WTC11 (cell line): ENCODE measurements at regions not wholly inside any gene's neighbourhood (a gene's known extent, or its start where the extent isn't known, plus 50 kb on each side); places are given as distances from the start of the nearest gene placed in this dataset.

ENCODE experiments used
- ATAC-seq: fragments of 200-7000 bp; cut with Tn5 transposase; 2 replicates; pipeline ENCODE4 v1.10.0; 2021; ENCODE audit warnings: mild to moderate bottlenecking, moderate library complexity
- CTCF ChIA-PET: fragments of 300-600 bp; sonication (Branson Sonifier 250); formaldehyde crosslinking; loops from one replicate; lab custom pipeline; 2021; ENCODE audit warnings: antibody characterized with exemption; lab: Charles Lee
- POLR2A ChIA-PET: fragments of 350-600 bp; sonication (Branson Sonifier 250); formaldehyde crosslinking; loops from one replicate; lab custom pipeline; 2021; ENCODE audit warnings: antibody characterized with exemption; lab: Charles Lee
- DNase-seq: peaks from one replicate; pipeline ENCODE4 v3.0.0; 2021; ENCODE audit warnings: low spot score
- H3K27ac Mint-ChIP-seq: 2 replicates; pipeline ENCODE4 v1.8.0; 2021; ENCODE audit warnings: mixed read lengths
- H3K27me3 Mint-ChIP-seq: 2 replicates; pipeline ENCODE4 v1.8.0; 2021; ENCODE audit warnings: low read depth, mild to moderate bottlenecking, moderate library complexity, mixed read lengths
- H3K36me3 Mint-ChIP-seq: 2 replicates; pipeline ENCODE4 v1.8.0; 2021; ENCODE audit warnings: mixed read lengths
- H3K4me1 Mint-ChIP-seq: 2 replicates; pipeline ENCODE4 v1.8.0; 2022; ENCODE audit warnings: mixed read lengths
- H3K4me3 Mint-ChIP-seq: 2 replicates; pipeline ENCODE4 v1.8.0; 2021; ENCODE audit warnings: mild to moderate bottlenecking, moderate library complexity, mixed read lengths
- H3K9me3 Mint-ChIP-seq: 2 replicates; pipeline ENCODE4 v1.8.0; 2021; ENCODE audit warnings: mixed read lengths
- ESRRA ChIP-seq: sonication (generic); formaldehyde crosslinking; IDR thresholded peaks from 2 replicates; pipeline ENCODE4 v1.8.1; 2022; ENCODE audit warnings: mild to moderate bottlenecking, missing genetic modification reagents, borderline replicate concordance
- ETV6 ChIP-seq: sonication (generic); formaldehyde crosslinking; IDR thresholded peaks from 2 replicates; pipeline ENCODE4 v1.8.1; 2022; ENCODE audit warnings: mild to moderate bottlenecking, missing genetic modification reagents
- GABPB1 ChIP-seq: sonication (generic); formaldehyde crosslinking; IDR thresholded peaks from 2 replicates; pipeline ENCODE4 v1.8.1; 2023; ENCODE audit warnings: mild to moderate bottlenecking, missing genetic modification reagents
- GRHL2 ChIP-seq: fragments of 250-450 bp; sonication (Bioruptor Pico); IDR thresholded peaks from 2 replicates; pipeline ENCODE4 v1.8.0; 2022; ENCODE audit warnings: mild to moderate bottlenecking, moderate library complexity; ENCODE audit not compliant: insufficient replicate concordance, severe bottlenecking
- JAZF1 ChIP-seq: fragments of 250-450 bp; sonication (Bioruptor Pico); IDR thresholded peaks from 2 replicates; pipeline ENCODE4 v1.9.0; 2021; ENCODE audit warnings: moderate library complexity, mild to moderate bottlenecking, inconsistent platforms
- MYBL2 ChIP-seq: sonication (generic); formaldehyde crosslinking; IDR thresholded peaks from 2 replicates; pipeline ENCODE4 v1.8.1; 2023; ENCODE audit warnings: mild to moderate bottlenecking, moderate library complexity, missing genetic modification reagents
- NFE2L1 ChIP-seq: sonication (generic); formaldehyde crosslinking; IDR thresholded peaks from 2 replicates; pipeline ENCODE4 v1.8.1; 2023; ENCODE audit warnings: missing genetic modification reagents
- NFYB ChIP-seq: sonication (generic); formaldehyde crosslinking; conservative IDR thresholded peaks from 2 replicates; pipeline ENCODE4 v1.8.0; 2022; ENCODE audit warnings: low read depth, missing genetic modification reagents
- NR2C2 ChIP-seq: sonication (generic); formaldehyde crosslinking; IDR thresholded peaks from 2 replicates; pipeline ENCODE4 v1.8.0; 2022; ENCODE audit warnings: mild to moderate bottlenecking, missing genetic modification reagents
- OVOL2 ChIP-seq: fragments of 250-450 bp; sonication (Bioruptor Pico); IDR thresholded peaks from 2 replicates; pipeline ENCODE4 v1.9.0; 2021; ENCODE audit warnings: mild to moderate bottlenecking, borderline replicate concordance
- PRRX2 ChIP-seq: fragments of 250-450 bp; sonication (Bioruptor Pico); IDR thresholded peaks from 2 replicates; pipeline ENCODE4 v1.8.0; 2021; ENCODE audit warnings: mild to moderate bottlenecking
- SOX15 ChIP-seq: fragments of 250-450 bp; sonication (Bioruptor Pico); IDR thresholded peaks from 2 replicates; pipeline ENCODE4 v1.9.0; 2021; ENCODE audit warnings: mild to moderate bottlenecking
- SP1 ChIP-seq: sonication (generic); formaldehyde crosslinking; conservative IDR thresholded peaks from 2 replicates; pipeline ENCODE4 v1.8.1; 2022; ENCODE audit warnings: missing genetic modification reagents
- TEAD1 ChIP-seq: sonication (generic); formaldehyde crosslinking; IDR thresholded peaks from 2 replicates; pipeline ENCODE4 v1.8.0; 2022; ENCODE audit warnings: mild to moderate bottlenecking, missing genetic modification reagents
- TP53 ChIP-seq: sonication (generic); formaldehyde crosslinking; IDR thresholded peaks from 2 replicates; pipeline ENCODE4 v1.8.1; 2023; ENCODE audit warnings: mild to moderate bottlenecking, missing genetic modification reagents
- ZNF423 ChIP-seq: fragments of 250-450 bp; sonication (Bioruptor Pico); IDR thresholded peaks from 2 replicates; pipeline ENCODE4 v2.1.2; 2022; ENCODE audit warnings: mild to moderate bottlenecking, moderate library complexity
- TF ChIP-seq, protein P1 (sequence below): fragments of 250-450 bp; sonication (Bioruptor Pico); IDR thresholded peaks from 2 replicates; pipeline ENCODE4 v1.9.0; 2021; ENCODE audit warnings: mild to moderate bottlenecking
- TF ChIP-seq, protein P2 (sequence below): sonication (generic); formaldehyde crosslinking; IDR thresholded peaks from 2 replicates; pipeline ENCODE4 v1.8.0; 2022; ENCODE audit warnings: mild to moderate bottlenecking, missing genetic modification reagents
- TF ChIP-seq, protein P3 (sequence below): fragments of 250-450 bp; sonication (Bioruptor Pico); conservative IDR thresholded peaks from 2 replicates; pipeline ENCODE4 v1.9.0; 2021; ENCODE audit warnings: mild to moderate bottlenecking
- TF ChIP-seq, protein P4 (sequence below): sonication (generic); formaldehyde crosslinking; IDR thresholded peaks from 2 replicates; pipeline ENCODE4 v1.8.0; 2022; ENCODE audit warnings: mild to moderate bottlenecking, missing genetic modification reagents
- TF ChIP-seq, protein P5 (sequence below): sonication (generic); formaldehyde crosslinking; conservative IDR thresholded peaks from 2 replicates; pipeline ENCODE4 v1.8.1; 2022; ENCODE audit warnings: mild to moderate bottlenecking, missing genetic modification reagents
- TF ChIP-seq, protein P6 (sequence below): sonication (generic); formaldehyde crosslinking; IDR thresholded peaks from 2 replicates; pipeline ENCODE4 v1.8.0; 2023; ENCODE audit warnings: missing genetic modification reagents, mild to moderate bottlenecking, borderline replicate concordance
- TF ChIP-seq, protein P7 (sequence below): sonication (generic); formaldehyde crosslinking; IDR thresholded peaks from 2 replicates; pipeline ENCODE4 v1.8.1; 2022; ENCODE audit warnings: low read depth, missing genetic modification reagents, borderline replicate concordance

DNA sequence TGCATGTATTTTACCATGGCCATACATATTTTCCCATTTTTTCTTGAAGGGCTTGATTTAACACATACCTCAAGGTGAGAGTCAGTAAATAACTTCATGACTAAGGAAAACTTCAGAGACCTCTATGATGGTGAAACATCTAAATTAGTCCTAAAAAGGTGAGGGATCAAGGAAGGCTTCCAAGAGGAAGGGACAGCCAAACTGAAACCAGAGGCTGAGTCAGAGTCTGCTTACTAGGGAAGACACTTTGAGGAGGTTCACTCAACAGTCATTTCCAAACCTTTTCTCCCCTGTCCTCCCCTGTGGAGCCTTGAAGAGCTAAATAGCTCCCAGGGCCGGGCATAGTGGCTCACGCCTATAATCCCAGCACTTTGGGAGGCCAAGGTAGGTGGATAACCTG lies 206.6 kb downstream of the SHQ1 start:
- no peak overlapping the region for H3K4me3 Mint-ChIP-seq
- no peak for DNase-seq
- H3K4me1 Mint-ChIP-seq = no peaks in the 10 kb centered on the region
- TF ChIP-seq, protein P1, sequence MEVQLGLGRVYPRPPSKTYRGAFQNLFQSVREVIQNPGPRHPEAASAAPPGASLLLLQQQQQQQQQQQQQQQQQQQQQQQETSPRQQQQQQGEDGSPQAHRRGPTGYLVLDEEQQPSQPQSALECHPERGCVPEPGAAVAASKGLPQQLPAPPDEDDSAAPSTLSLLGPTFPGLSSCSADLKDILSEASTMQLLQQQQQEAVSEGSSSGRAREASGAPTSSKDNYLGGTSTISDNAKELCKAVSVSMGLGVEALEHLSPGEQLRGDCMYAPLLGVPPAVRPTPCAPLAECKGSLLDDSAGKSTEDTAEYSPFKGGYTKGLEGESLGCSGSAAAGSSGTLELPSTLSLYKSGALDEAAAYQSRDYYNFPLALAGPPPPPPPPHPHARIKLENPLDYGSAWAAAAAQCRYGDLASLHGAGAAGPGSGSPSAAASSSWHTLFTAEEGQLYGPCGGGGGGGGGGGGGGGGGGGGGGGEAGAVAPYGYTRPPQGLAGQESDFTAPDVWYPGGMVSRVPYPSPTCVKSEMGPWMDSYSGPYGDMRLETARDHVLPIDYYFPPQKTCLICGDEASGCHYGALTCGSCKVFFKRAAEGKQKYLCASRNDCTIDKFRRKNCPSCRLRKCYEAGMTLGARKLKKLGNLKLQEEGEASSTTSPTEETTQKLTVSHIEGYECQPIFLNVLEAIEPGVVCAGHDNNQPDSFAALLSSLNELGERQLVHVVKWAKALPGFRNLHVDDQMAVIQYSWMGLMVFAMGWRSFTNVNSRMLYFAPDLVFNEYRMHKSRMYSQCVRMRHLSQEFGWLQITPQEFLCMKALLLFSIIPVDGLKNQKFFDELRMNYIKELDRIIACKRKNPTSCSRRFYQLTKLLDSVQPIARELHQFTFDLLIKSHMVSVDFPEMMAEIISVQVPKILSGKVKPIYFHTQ (CRISPR knock-in tag) = no peak
- TF ChIP-seq, protein P2, sequence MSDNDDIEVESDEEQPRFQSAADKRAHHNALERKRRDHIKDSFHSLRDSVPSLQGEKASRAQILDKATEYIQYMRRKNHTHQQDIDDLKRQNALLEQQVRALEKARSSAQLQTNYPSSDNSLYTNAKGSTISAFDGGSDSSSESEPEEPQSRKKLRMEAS (CRISPR knock-in tag) = no peak
- TF ChIP-seq JAZF1 (CRISPR knock-in tag) = no peak
- TF ChIP-seq MYBL2 (CRISPR knock-in tag) = no peak
- no peak for TF ChIP-seq ESRRA (CRISPR knock-in tag)
- TF ChIP-seq, protein P3, sequence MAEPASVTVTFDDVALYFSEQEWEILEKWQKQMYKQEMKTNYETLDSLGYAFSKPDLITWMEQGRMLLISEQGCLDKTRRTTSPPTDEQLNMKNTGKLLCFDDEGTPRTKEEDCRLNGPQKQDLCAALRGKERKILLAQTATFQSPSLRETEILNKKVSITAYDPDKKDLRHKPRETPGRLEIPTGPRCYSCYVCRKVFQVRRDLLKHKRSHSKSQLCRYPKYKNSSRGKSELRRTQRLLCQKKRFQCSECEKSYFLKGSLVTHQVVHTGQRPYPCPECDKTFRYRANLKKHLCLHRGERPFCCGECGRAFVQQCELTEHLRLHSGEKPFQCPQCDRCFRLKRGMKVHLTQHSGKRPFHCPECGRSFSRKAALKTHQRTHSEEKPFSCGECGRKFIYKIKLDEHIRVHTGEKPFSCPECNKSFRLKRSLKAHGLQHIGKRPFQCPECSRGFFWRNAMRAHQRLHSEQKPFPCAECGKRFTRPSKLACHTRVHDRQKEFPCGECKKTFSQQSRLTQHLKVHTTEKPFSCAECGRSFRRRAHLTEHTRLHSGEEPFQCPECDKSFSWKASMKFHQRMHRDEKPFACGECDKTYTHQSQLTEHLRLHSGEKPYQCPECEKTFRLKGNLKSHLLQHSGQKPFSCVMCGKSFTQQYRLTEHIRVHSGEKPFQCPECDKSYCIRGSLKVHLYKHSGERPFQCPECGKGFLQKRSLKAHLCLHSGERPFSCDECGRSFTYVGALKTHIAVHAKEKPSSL = no peak
- TF ChIP-seq, protein P4, sequence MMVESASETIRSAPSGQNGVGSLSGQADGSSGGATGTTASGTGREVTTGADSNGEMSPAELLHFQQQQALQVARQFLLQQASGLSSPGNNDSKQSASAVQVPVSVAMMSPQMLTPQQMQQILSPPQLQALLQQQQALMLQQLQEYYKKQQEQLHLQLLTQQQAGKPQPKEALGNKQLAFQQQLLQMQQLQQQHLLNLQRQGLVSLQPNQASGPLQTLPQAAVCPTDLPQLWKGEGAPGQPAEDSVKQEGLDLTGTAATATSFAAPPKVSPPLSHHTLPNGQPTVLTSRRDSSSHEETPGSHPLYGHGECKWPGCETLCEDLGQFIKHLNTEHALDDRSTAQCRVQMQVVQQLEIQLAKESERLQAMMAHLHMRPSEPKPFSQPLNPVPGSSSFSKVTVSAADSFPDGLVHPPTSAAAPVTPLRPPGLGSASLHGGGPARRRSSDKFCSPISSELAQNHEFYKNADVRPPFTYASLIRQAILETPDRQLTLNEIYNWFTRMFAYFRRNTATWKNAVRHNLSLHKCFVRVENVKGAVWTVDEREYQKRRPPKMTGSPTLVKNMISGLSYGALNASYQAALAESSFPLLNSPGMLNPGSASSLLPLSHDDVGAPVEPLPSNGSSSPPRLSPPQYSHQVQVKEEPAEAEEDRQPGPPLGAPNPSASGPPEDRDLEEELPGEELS (CRISPR knock-in tag) = no peak
- TF ChIP-seq GABPB1 (CRISPR knock-in tag) = no peak
- TF ChIP-seq NR2C2 = no peak
- TF ChIP-seq NFE2L1 (CRISPR knock-in tag) = no peak
- TF ChIP-seq, all 79 proteins: peak for 0
- Mint-ChIP-seq H3K27me3 (no peaks in the 10 kb centered on the region; the same call in 1 of the 2 replicates), H3K27ac (no peak overlapping the region), H3K36me3 (no peaks in the 10 kb centered on the region), H3K9me3 (no peaks in the 10 kb centered on the region)
- ATAC-seq = no peak
- ChIA-PET CTCF (interaction anchor here (2.0 kb wide), 1 partner anchor 14 kb away, joined by 11 read pairs; no protein-coding TSS in a partner anchor), POLR2A (no interaction called here)

DNA sequence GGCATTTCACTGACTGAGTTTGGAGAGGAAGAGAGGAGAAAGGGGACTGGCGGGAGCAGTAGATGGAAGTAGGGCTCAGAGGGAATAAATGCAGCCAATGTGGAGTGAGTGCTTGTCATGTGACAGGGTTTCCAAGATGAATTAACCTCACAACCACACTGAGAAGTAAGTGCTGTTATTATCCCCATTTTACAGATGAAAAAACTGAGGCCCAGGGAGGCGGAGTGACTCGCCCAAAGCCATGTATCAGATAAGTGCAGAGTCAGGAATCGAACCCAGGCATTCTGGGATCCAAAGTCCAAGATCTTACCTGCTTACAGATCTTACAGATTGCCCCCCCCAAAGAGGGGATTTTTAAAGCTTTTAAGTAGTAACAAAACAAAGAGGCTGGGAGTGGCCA lies 207.2 kb downstream of the SHQ1 start:
- Mint-ChIP-seq H3K4me1 (no peaks in the 10 kb centered on the region), H3K27ac (no peak overlapping the region), H3K27me3 (no peaks in the 10 kb centered on the region; the same call in 1 of the 2 replicates), H3K9me3 (no peaks in the 10 kb centered on the region), H3K4me3 (no peak overlapping the region), H3K36me3 (no peaks in the 10 kb centered on the region)
- no peak for ATAC-seq
- CTCF ChIA-PET = interaction anchor here (1.3 to 2.0 kb wide), 2 partner anchors 14 to 15 kb away, joined by 4 to 11 read pairs; no protein-coding TSS in a partner anchor
- no peak for DNase-seq
- POLR2A ChIA-PET = no interaction called here
- TF ChIP-seq, protein P5, sequence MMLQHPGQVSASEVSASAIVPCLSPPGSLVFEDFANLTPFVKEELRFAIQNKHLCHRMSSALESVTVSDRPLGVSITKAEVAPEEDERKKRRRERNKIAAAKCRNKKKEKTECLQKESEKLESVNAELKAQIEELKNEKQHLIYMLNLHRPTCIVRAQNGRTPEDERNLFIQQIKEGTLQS = no peak
- TF ChIP-seq NFYB (no peak), TEAD1 (CRISPR knock-in tag) (no peak), GRHL2 (no peak), SP1 (CRISPR knock-in tag) (no peak), ETV6 (CRISPR knock-in tag) (no peak), OVOL2 (no peak), PRRX2 (CRISPR knock-in tag) (no peak), TP53 (no peak), ZNF423 (CRISPR knock-in tag) (no peak), SOX15 (no peak)
- TF ChIP-seq, protein P6, sequence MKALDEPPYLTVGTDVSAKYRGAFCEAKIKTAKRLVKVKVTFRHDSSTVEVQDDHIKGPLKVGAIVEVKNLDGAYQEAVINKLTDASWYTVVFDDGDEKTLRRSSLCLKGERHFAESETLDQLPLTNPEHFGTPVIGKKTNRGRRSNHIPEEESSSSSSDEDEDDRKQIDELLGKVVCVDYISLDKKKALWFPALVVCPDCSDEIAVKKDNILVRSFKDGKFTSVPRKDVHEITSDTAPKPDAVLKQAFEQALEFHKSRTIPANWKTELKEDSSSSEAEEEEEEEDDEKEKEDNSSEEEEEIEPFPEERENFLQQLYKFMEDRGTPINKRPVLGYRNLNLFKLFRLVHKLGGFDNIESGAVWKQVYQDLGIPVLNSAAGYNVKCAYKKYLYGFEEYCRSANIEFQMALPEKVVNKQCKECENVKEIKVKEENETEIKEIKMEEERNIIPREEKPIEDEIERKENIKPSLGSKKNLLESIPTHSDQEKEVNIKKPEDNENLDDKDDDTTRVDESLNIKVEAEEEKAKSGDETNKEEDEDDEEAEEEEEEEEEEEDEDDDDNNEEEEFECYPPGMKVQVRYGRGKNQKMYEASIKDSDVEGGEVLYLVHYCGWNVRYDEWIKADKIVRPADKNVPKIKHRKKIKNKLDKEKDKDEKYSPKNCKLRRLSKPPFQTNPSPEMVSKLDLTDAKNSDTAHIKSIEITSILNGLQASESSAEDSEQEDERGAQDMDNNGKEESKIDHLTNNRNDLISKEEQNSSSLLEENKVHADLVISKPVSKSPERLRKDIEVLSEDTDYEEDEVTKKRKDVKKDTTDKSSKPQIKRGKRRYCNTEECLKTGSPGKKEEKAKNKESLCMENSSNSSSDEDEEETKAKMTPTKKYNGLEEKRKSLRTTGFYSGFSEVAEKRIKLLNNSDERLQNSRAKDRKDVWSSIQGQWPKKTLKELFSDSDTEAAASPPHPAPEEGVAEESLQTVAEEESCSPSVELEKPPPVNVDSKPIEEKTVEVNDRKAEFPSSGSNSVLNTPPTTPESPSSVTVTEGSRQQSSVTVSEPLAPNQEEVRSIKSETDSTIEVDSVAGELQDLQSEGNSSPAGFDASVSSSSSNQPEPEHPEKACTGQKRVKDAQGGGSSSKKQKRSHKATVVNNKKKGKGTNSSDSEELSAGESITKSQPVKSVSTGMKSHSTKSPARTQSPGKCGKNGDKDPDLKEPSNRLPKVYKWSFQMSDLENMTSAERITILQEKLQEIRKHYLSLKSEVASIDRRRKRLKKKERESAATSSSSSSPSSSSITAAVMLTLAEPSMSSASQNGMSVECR (CRISPR knock-in tag) = no peak
- TF ChIP-seq, protein P7, sequence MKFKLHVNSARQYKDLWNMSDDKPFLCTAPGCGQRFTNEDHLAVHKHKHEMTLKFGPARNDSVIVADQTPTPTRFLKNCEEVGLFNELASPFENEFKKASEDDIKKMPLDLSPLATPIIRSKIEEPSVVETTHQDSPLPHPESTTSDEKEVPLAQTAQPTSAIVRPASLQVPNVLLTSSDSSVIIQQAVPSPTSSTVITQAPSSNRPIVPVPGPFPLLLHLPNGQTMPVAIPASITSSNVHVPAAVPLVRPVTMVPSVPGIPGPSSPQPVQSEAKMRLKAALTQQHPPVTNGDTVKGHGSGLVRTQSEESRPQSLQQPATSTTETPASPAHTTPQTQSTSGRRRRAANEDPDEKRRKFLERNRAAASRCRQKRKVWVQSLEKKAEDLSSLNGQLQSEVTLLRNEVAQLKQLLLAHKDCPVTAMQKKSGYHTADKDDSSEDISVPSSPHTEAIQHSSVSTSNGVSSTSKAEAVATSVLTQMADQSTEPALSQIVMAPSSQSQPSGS = no peak
